HUDEP-2 (cell line): ENCODE measurements at regions not wholly inside any gene's neighbourhood (a gene's known extent, or its start where the extent isn't known, plus 50 kb on each side); places are given as distances from the start of the nearest gene placed in this dataset.
"Not testable (repeated sequence)": the region's sequence is repeated elsewhere in the genome, so short reads cannot be mapped to it uniquely, and the experiment has no call there.

Source experiments
- DNase-seq, 76 experiments: peaks; one replicate each; lab custom pipeline; 2025; ENCODE audit not compliant: unreplicated experiment in 76 of 76; lab: John Stamatoyannopoulos, UW

DNA sequence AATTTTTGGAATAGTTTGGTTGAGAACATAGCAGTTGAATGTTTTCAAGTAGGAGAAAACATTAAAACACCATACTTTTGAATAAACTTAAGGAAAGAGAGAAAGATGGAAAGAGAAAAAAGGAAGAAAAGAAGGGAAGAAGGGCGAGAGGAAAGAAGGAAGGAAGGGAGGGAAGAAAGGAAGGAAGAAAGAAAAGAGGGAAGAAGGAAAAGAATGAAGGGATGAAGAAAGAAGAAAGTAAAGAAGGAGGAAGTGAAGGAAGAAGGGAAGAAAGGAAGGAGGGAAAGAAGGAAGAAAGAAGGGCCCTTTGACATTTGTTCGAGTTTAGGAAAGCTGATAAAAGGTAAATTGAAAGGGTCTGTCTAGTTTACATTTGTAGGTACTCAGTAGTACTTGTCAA is 482.7 kb downstream of the SIPA1L2 start:
- no peak for DNase-seq

DNA sequence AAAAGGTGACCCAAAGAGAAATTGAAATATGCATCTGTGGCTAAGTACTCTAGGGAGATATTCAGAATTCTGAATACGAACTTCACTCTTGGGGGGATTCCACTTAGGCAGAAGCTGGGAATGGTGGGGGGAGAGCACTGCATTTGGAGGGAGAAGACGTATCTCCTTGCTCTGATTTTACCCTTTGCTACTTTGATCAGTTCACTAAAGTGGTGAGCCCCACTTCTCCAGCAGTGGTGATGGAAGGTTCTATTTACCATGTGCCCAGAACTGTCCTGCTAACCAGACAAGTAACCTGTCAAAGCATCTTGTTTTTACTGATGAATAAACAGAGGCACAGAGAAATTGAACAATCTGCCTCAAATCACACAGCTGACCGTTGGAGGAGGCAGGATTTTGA is 483.4 kb downstream of the SIPA1L2 start:
- no peak for DNase-seq

DNA sequence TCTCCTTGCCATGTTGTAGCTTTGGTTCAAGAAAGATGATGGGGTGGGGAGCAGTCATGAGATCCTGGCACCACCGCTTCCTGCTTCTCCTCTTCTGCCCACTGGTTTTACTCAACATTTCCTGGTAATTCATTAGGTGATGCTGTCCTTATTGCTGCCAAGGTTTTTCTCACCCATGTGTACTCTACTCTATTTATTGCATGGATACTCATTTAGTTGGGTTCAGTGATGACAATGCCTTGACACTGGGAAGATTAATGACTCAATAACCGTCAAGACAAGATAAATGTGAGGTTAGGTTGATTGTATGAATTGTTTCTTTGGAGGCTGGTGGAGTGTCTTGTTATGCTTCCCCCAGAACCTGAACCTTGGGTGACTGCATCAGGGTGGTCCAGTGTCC is 484.2 kb downstream of the SIPA1L2 start:
- DNase-seq: no peak

- DNase-seq: no peak
These were observed 485.2 kb downstream of the SIPA1L2 start for GRCh38 chr1:232144696-232145230.

DNA sequence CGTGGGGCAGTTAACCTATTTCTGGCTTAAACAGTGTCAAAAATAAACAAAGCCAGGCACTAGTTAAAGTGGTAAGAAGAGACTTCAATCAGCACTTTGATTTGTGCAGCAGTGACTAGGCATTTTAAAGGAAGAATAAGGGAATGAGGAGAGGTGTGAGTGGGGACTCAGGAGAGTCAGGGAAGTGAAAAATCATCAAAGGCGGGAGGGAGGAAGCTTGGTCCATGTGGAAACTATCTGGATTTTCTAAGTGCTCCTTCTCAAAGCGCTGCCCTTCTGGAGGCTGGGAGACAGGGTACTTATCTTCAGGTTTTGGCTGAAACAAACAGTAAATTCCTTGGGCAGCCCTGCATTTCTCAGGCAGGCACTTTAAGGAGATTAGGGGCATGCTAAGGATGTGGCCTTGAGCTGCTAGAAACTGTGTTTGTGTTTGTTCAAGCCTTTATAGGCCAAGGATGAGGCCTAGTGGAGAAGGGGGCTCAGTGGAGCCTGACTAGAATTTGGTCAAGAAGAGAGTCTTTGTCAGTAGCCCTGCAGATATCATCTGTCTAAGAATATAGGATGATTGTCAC is 486.5 kb downstream of the SIPA1L2 start:
- DNase-seq: no peak

- no peak for DNase-seq
These were observed 487.3 kb downstream of the SIPA1L2 start for GRCh38 chr1:232142403-232143314.

DNA sequence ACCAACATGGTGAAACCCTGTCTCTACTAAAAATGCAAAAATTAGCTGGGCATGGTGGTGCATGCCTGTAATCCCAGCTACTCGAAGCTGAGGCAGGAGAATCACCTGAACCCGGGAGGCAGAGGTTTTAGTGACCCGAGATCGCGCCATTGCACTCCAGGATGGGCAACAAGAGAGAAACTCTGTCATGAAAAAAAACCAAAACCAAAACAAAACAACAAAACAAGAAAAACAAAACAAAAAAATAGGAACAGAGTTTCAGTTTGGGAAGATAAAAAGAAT is 488.8 kb downstream of the SIPA1L2 start:
- DNase-seq: not testable (repeated sequence)

- DNase-seq: no peak
These were observed 489.3 kb downstream of the SIPA1L2 start for GRCh38 chr1:232140419-232141166.

- no peak for DNase-seq
These were observed 490.5 kb downstream of the SIPA1L2 start for GRCh38 chr1:232139444-232139843.

GRCh38 chr1:232138044-232138443 is 491.9 kb downstream of the SIPA1L2 start:
- DNase-seq: no peak

- no peak for DNase-seq
These were observed 492.9 kb downstream of the SIPA1L2 start for GRCh38 chr1:232137066-232137465.

DNA sequence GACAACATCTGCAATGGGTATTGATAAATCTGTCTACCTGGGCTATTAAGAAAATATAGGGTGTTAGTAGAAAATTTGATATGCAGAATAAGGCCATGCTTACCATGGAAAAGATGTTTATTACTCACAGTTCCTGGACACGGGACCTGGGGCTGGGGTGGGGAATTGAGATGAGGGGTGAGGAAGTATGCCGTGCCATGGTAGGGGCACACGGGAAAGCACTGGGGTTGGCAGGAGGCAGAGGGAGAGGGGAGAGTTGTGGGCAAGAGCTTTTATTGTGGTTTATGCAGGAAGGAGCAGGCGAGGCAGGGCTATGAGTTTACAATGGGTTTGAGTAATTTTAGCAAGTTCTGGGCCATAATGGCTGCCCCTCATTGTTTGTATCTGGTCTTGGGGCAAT is 493.8 kb downstream of the SIPA1L2 start:
- DNase-seq: no peak

DNA sequence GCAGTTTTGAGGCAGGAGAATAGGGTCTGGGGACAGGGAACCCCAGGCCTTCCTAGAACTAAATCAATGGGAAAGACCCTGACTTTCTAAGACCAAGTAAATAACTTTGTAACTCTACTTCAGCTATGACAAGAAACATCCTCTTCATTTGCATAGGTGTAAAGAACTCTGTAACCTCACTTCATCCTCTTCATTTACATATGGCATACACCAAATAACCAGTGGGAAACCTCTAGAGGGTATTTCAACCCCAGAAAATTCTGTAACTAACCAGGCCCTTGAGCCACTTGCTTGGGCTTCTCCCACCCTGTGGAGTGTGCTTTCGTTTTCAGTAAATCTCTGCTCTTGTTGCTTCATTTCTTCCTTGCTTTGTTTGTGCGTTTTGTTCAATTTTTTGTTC is 495.6 kb downstream of the SIPA1L2 start:
- no peak for DNase-seq

DNA sequence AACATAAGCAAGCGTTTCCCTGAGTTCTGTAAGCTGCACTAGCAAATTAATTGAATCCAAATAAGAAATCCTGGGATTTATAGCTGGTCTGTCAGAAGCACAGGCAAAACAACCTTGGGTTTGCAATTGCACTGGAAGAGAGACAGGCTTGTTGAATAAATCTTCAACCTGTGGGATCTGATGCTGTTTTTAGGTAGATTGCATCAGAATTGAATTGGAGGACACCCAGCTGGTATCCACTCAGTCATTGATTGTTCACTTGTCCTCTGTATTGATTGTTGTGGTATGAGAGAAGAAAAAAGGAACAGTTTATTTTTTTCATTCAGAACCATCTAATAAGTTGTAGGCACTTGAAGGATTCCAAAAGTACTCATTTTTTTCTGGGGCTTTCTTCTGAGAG is 497.4 kb downstream of the SIPA1L2 start:
- DNase-seq: no peak

DNA sequence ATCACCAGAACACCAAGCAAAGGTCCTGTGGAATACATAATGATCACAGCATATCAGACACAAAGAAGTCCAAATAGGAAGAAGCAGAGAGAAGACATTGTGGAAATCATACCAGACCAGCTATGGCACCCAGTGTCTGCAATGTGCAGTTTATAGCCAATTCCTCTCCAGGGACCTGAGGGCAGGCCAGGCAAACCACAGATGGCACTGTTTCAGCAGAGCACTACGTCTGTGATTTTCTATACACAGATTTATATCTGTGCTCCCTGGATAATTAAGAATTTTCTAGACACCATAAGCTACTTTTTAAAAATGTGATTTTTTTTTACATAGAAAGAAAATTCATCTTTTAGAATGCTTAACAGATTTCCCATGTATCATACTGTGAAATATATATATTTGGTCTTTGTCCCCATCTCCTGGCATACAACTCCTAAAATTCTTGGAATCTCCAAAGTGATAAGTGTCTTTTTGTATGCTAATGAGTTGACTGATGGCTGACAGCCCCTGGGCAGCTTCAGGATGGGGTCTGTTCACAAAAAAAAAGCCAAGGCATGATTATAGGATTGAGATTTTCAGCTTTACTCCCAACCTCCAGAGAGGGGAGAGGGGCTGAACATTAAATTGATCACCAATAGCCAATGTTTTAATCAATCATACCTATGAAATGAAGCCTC is 498.1 kb downstream of the SIPA1L2 start:
- no peak for DNase-seq

- DNase-seq: no peak
These were observed 499.0 kb downstream of the SIPA1L2 start for GRCh38 chr1:232130815-232131480.

DNA sequence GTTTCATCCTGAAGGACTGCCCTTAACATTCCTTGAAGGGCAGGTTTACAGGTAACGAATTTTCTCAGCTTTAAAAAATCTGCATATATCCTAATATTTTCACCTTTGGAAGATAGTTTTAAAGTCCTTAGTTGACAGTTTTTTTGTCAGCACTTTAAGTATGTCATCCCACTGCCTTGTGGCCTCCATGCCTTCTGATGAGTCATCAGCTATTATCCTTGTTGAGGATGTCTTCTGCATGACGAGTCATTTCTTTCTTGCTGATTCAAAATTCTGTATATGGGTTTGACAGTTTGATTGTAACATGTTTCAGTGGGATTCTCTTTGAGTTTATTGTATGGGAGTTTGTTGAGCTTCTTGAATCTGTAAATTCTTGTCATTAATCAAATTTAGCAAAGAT is 500.6 kb downstream of the DISC1 start:
- DNase-seq: no peak

DNA sequence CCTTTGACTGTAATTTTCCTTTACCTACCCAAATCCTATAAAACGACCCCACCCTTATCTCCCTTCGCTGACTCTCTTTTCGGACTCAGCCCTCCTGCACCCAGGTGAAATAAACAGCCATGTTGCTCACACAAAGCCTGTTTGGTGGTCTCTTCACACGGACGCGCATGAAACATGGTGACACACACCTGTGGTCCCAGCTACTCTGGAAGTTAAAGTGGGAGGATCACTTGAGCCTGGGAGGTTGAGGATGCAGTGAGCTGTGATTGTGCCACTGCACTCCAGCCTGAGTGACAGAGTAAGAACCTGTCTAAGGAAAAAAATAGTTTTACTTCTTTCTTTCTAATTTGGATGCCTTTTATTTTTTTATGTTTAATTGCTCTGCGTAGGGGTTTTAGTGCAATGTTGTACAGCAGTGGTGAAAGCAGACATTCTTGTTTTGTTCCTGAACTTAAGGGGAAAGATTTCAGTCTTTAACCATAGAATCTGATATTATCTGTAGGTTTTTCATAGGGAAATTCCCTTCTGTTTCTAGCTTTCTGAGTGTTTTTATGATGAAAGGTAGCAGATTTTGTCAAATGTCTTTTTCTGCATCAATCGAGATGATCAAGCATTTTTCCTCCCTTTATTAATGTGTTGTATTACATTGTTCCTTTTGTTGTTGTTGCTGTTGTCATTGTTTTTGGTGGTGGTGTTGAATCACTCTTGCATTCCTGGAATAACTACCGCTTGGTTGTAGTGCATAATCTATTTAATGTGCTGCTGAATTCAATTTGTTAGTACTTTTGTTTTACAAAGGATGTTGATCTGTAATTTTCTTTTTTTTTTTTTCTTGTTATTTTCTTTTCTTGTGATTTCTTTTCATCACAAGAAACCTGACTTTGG is 497.4 kb downstream of the DISC1 start:
- DNase-seq: no peak

DNA sequence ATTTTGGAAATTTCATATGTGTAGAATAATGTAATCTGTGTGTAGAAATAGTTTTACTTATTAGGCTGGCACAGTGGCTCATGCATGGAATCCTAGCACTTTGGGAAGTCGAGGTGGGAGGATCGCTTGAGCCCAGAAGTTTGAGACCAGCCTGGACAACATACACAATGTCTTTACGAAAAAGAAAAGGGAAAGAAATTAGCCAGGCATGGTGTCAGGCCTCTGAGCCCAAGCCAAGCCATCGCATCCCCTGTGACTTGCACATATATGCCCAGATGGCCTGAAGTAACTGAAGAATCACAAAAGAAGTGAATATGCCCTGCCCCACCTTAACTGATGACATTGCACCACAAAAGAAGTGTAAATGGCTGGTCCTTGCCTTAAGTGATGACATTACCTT is 491.3 kb downstream of the DISC1 start:
- DNase-seq: not testable (repeated sequence)

DNA sequence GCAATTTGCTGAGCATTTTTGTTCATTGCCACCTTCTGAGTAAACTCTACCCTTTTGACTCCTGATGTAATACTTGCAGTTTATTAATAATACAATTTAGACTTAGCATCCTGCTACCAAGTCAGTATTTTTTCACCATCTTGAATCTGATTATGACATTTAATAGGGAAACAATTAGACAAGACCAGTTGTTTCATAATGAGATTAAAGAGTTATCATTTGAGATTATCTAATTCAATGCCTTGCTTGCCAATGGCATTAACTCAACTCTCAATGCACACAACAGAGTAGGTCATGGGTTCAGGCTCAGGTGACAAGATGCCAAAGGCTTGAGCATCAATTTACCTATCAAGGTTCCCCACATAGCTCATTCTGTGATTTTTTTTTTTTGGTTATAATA is 488.4 kb downstream of the DISC1 start:
- no peak for DNase-seq
